Activated CD4-positive, CD25-positive, alpha-beta regulatory T cell treated with anti-CD3 and anti-CD28 coated beads, Interleukin-2, amount 50 U/mL, for 16 hours (primary cell): ENCODE measurements at regions not wholly inside any gene's neighbourhood (a gene's known extent, or its start where the extent isn't known, plus 50 kb on each side); places are given as distances from the start of the nearest gene placed in this dataset.

Source experiments
- DNase-seq: peaks from one replicate; pipeline ENCODE4 v3.0.0-alpha.2; 2020; ENCODE audit warnings: low read depth, low spot score

DNA sequence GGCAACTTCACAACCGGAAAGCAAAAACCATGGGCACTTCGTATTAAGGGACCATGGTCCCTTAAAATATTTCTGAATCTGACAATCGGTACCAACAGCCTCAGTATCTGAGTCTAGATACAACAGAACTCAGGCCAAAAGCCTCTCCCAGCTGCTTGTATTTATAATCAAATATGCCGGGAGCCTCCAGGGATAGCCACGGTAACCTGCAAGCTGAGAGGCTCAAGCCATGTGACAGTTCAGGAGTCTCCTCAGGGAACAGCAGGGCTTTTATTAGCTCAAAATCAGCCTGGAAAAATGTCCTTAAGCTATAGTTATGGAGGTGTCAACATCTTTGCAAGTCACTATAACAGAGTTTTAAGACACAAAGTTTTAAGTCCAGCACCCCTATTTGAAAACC is 352.8 kb upstream of the GYPC start:
- no peak for DNase-seq

GRCh38 chr2:126304154-126304553 is 351.8 kb upstream of the GYPC start:
- DNase-seq, result no peak

- no peak for DNase-seq
Observed at GRCh38 chr2:126306539-126306938, 349.4 kb upstream of the GYPC start.

DNA sequence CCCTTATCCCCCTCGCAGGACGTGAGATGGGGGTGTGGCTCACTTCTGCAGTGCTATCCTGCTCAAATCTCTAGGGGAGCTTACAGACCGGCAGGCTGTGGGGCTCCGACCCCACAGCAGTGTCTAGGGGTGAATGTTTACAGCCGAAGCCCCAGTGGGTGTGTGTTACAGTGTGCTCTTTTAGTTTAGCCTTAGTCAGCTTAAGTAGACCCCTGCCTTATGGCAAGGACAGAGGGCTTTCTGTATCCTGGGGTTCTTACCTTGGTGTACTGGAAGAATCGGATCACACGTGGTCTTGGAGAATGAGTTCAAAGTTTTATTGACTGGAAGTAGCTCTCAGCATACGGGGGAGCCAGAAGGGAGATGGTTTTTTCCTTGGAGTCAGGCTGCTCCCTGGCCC is 348.2 kb upstream of the GYPC start:
- DNase-seq, result no peak

DNA sequence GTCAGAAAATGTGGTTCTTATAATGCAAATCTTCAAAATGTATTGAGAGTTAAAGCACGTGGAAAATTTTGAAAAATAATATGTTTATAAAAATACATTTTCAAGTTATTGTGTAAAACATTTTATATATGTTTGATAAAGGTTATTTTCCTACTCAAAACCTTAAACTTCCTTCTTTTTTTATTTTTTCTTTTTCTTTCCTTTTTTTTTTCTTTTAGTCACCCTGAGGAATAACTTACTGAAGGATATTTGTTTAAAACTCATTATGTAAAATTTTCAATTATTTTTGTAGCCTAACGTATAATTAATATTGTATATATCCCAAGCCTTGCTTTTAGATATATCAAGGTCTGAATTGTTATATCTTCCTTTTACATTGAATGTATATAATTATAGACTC is 346.8 kb upstream of the GYPC start:
- no peak for DNase-seq

DNA sequence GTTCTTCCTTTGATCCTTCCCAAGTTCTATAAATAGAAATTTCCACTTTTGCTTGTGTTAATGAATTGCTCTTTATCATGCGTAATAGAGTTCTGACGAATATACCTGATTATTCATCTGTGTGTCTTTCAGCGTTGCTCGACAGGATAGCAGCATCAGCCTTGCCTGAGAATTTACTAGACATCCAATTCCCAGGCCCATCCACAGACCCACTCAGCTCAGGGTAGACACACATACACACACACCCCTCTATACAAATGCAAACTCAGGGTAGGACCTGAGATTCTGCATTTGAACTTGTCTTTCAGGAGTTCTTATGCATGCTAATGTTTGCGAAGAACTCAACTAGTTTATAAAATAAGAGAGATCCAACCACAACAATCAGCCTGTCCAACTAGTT is 343.4 kb upstream of the GYPC start:
- no peak for DNase-seq

DNA sequence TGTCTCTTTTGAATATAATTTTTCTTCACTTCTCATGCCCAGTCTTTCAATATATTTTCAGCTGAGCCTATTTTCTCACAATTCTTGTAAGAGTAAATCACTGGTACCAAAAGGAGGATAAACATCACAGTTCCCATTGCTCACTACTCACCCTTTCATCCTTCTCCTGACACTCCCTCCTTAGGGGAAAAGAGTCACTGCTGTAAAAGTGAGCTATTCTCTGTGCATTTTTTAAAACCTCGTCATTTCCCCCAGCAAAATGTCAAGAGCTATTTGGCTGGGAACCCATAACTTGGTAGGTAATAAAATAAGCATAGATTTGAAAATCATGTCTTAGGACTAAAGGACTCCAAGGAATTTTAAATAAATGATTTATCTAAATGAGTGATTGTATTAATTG is 340.1 kb upstream of the GYPC start:
- no peak for DNase-seq

GRCh38 chr2:126317790-126318431 is 338.0 kb upstream of the GYPC start:
- DNase-seq, result no peak

DNA sequence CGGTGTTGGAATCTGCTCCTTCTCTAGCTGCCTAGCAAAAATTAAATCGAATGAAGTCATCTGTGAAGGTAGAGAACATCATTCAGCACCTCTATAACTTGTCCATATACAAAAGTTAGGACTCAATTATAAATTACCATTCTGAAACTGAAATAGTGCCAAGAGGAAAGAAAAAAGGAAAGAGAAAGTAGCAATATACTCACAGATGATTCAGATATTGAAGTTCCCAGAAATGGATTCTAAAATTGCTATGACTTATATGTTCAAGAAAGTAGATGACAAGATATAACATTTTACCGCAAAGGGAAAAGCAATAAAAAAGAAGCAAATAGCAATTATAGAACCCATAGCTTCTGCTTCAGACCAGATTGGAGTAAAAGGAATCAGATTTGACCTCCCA is 333.6 kb upstream of the GYPC start:
- DNase-seq, result no peak

- DNase-seq, result no peak
Observed at GRCh38 chr2:126325202-126325601, 330.8 kb upstream of the GYPC start.

DNA sequence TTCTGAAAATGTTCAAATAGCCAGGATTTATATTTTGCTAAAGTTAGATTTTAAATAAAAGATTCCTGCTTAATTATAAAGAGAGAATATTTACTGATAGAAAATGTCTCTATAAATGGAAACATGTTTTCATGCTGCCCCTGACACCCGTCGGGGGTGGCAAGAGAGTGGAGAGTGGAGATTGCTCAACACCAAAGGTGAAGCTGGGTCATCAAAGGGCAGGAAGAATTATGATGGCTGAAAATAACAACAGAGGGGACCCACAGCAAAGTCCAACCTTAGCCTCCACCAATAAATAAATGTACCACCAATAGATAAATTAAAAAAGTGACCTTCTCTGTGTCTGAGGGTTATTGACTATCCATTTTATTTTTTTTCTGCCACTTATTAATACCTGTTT is 326.8 kb upstream of the GYPC start:
- DNase-seq, result no peak

- DNase-seq, result no peak
Observed at GRCh38 chr2:126342457-126342856, 313.5 kb upstream of the GYPC start.

DNA sequence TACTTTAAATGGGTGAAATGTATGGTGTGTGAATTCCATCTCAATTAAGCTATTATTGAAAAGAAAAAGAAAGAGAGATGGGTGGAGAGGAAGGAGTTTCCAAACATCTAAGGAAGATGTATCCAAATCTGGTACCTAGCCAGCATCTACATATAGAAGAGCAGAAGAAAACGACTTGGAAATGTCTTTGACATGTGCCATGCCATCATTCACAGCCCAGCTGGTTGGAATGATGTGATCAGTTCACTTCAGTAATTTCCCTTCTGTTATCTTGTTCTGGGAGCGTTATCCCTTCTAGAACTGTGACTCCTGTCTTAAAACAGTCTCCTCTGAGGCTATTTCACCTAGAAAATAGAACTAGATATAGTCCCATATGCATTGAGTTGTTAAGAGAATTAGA is 312.8 kb upstream of the GYPC start:
- DNase-seq, result no peak

DNA sequence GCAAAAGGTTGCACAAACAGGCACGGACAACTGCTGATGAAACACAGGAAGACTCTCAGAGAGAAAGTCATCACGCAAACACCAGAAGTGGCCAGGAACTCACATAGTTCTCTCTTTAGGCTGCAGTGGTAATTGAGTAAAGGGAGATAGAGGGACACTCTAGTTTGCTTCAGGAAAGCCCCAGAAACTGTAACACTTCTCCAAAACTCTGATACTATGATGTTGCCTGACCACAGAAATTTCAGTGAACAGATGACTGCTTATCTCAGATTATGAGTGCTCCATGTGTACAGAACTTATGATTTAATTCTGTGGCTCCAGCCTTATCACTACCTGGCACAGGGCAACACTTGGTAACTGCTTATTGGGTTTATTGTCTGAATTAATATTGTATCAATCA is 311.5 kb upstream of the GYPC start:
- no peak for DNase-seq

- no peak for DNase-seq
Observed at GRCh38 chr2:126345691-126346090, 310.3 kb upstream of the GYPC start.

GRCh38 chr2:126356631-126357030 is 299.3 kb upstream of the GYPC start:
- no peak for DNase-seq

DNA sequence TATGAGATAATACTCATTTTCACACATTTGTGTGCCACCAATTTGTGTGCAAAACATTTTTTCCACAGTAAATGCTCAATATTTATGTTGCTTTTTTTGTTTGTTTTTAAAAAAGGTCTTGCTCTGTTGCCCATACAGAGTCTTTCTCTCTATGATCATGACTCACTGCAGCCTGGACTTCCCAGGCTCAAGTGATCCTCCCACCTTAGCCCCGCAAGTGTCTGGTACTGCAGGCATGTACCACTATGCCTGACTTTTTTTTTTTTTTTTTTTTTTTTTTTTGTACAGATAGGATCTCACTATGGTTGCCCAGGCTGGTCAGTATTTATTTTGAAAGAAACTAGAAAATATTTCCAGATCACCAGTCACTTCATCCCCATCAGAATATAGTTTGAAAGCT is 297.8 kb upstream of the GYPC start:
- DNase-seq, result no peak

DNA sequence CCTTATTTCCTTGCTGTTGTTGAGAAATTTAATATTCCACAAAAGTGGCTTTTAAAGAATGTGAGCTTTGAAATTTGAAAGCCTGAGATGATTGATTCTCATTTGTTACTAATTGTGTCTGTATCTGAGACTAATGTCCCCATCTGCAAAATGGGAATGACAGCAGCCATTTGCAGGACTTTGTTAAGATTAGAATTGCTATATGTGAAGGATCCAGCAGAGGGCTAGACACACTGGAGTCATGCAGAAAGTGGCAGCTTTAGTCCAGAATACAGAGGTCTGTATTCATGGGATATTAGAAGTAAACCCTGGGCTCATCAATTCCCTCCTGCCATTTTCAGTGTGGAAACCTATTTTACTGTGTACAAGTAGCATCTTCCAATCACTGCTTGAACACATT is 296.5 kb upstream of the GYPC start:
- DNase-seq, result no peak

- DNase-seq, result no peak
Observed at GRCh38 chr2:126367361-126367760, 288.6 kb upstream of the GYPC start.

DNA sequence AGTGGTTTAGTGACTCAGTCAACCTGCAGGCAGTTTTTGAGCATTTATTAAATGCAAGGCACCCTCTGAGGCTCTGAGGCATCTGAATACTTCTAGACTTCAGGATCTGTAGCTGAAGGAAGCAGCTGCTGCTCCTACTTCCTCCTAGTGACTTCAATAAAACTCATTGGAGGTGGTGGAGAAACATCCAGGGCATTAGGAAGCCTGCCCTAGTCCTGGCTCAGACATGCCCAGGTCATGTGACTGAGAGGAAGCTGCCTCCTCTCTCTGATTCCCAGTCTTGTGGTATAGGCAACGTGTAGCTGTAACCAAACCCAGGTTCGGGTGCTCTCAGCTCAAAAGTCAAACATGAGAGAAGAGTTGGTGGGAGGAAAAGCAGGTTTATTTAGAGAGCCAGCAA is 287.2 kb upstream of the GYPC start:
- no peak for DNase-seq

DNA sequence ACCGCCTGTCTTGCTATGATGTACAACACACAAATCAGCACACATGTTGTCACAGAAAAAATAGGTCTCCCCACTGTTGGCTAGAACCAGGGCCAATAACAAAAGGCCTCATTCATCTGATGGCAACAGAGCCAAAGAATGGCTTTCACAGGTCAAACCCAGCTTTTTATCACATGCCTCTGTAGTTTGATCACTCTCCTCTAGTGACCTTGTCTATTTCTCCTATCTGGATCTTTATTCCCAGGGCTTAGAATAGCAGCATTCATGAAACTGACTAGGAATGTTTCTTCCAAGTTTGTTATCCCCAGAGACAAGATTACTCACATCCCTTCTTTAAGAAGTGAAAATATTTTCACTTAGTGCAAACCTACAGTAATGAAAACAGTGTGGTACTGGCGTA is 285.8 kb upstream of the GYPC start:
- no peak for DNase-seq

DNA sequence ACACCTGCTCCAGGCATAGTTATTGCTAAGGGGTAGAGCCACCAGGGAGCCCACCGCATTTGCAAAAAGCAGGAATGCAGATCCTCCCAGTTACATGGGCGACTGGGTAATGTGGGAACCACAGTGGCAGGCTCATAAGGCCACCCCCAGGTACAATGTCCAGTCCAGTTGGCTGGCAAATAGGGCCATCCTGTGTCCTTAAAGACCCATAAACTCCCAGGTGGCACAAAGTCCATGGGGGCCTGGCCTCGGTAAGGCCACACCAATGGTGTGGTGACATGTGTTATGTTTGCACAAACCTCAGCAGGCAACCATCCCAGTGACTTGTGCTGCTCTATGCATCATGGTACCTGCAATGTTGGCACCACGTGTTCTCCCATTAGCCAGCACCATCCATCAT is 283.6 kb upstream of the GYPC start:
- DNase-seq, result no peak

DNA sequence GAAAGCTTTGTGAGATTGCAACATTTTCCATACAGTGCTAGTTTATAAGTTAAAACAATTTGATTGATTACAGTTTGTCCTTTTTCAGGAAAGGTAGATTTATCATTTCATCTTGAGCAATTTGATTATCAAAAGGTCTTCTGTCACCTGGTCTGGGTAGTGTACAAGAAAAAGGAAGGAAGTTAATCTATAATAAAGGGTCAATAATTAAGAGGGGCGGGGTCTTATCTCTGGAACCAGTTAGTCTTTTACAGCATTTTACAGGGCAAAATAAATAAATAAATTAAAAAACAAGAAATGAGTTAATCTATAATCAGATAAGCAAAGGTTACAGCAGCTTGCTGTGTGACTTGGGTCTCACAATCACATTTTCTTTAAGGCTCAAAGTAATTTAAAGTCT is 277.8 kb upstream of the GYPC start:
- no peak for DNase-seq

- DNase-seq, result no peak
Observed at GRCh38 chr2:126381091-126381490, 274.9 kb upstream of the GYPC start.
